ENCODE measurements at regions not wholly inside any gene's neighbourhood (a gene's known extent, or its start where the extent isn't known, plus 50 kb on each side); places are given as distances from the start of the nearest gene placed in this dataset.

- no peaks in the 10 kb centered on the region for H3K27me3 ChIP-seq
- TF ChIP-seq CTCF (IDR thresholded peaks at IDR 0.05; ENCODE audit: low read depth, low read length) = no peak
- DNase-seq = no peak
- H3K9me3 ChIP-seq = no peaks in the 10 kb centered on the region
- no peaks in the 10 kb centered on the region for H3K36me3 ChIP-seq
- no peaks in the 10 kb centered on the region for H3K4me1 ChIP-seq
- no peak overlapping the region for H3K4me3 ChIP-seq (ENCODE audit: low read depth, low read length)
Observed at GRCh38 chr2:2747797-2748301, 416.8 kb upstream of the MYT1L start.

- Histone ChIP-seq H3K4me1 (no peaks in the 10 kb centered on the region), H3K27me3 (no peaks in the 10 kb centered on the region), H3K9me3 (no peaks in the 10 kb centered on the region), H3K36me3 (no peaks in the 10 kb centered on the region), H3K4me3 (ENCODE audit: low read depth, low read length) (no peak overlapping the region)
- TF ChIP-seq CTCF (IDR thresholded peaks at IDR 0.05; ENCODE audit: low read depth, low read length) = no peak
- DNase-seq = no peak
Observed at GRCh38 chr2:2746731-2747130, 415.7 kb upstream of the MYT1L start.

- Histone ChIP-seq H3K9me3 (no peaks in the 10 kb centered on the region), H3K4me3 (ENCODE audit: low read depth, low read length) (no peak overlapping the region)
Observed at GRCh38 chr2:2744958-2745715, 414.1 kb upstream of the MYT1L start.

GRCh38 chr2:2744107-2744506 lies 413.0 kb upstream of the MYT1L start:
- Histone ChIP-seq H3K4me1 (no peaks in the 10 kb centered on the region), H3K36me3 (no peaks in the 10 kb centered on the region), H3K4me3 (ENCODE audit: low read depth, low read length) (no peak overlapping the region), H3K9me3 (no peaks in the 10 kb centered on the region), H3K27me3 (no peaks in the 10 kb centered on the region)
- TF ChIP-seq CTCF (IDR thresholded peaks at IDR 0.05; ENCODE audit: low read depth, low read length) = no peak
- no peak for DNase-seq

More at GRCh38 chr2:2744958-2745715, 414.1 kb upstream of the MYT1L start:
- Histone ChIP-seq H3K4me1 (no peaks in the 10 kb centered on the region), H3K27me3 (no peaks in the 10 kb centered on the region), H3K36me3 (no peaks in the 10 kb centered on the region)
- no peak for TF ChIP-seq CTCF (IDR thresholded peaks at IDR 0.05; ENCODE audit: low read depth, low read length)
- DNase-seq = no peak

- no peak for TF ChIP-seq CTCF (IDR thresholded peaks at IDR 0.05; ENCODE audit: low read depth, low read length)
- Histone ChIP-seq H3K4me3 (ENCODE audit: low read depth, low read length) (no peak overlapping the region), H3K36me3 (no peaks in the 10 kb centered on the region), H3K9me3 (no peaks in the 10 kb centered on the region), H3K27me3 (no peaks in the 10 kb centered on the region), H3K4me1 (no peaks in the 10 kb centered on the region)
- no peak for DNase-seq
Observed at GRCh38 chr2:2743164-2743571, 412.1 kb upstream of the MYT1L start.

GRCh38 chr2:2742726-2743125 lies 411.7 kb upstream of the MYT1L start:
- Histone ChIP-seq H3K4me3 (ENCODE audit: low read depth, low read length) (no peak overlapping the region), H3K9me3 (no peaks in the 10 kb centered on the region), H3K4me1 (no peaks in the 10 kb centered on the region), H3K27me3 (no peaks in the 10 kb centered on the region), H3K36me3 (no peaks in the 10 kb centered on the region)
- DNase-seq = no peak
- no peak for TF ChIP-seq CTCF (IDR thresholded peaks at IDR 0.05; ENCODE audit: low read depth, low read length)

Measured in BE2C (cell line).